GM12891 (cell line): ENCODE measurements at regions not wholly inside any gene's neighbourhood (a gene's known extent, or its start where the extent isn't known, plus 50 kb on each side); places are given as distances from the start of the nearest gene placed in this dataset.

Source experiments
- POLR2A ChIP-seq: IDR thresholded peaks from 2 replicates; pipeline ENCODE4 v1.6.1; 2011; ENCODE audit warnings: low read depth, low read length, control low read depth
- POLR2AphosphoS5 ChIP-seq: IDR thresholded peaks from 2 replicates; pipeline ENCODE4 v1.6.1; 2011; ENCODE audit warnings: low read depth, low read length, control low read depth
- SPI1 ChIP-seq: IDR thresholded peaks from 2 replicates; pipeline ENCODE4 v1.6.1; 2011; ENCODE audit warnings: low read depth, low read length, control low read depth

DNA sequence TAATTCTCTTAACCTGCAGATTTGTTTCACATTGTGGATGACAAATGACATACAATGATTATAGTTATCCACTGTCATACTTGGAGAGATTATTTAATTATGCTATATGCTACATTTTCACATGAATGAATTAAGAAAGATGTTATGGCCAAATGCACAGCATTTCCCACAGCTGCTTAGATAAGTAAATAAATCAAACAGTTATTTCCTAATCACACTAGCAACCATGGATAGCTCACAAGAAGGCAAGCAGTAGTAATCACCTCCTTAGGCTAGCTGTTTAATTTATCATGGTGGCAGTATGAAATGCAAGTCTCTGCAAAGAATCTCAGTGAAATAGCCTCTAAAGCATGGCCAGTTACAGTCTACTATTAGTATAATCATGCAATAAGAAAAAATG is 1581.5 kb downstream of the NCAM2 start:
- no peak for TF ChIP-seq POLR2A
- no peak for TF ChIP-seq POLR2AphosphoS5
- no peak for TF ChIP-seq SPI1
